Bone marrow (tissue), 2 donors: ENCODE measurements at regions not wholly inside any gene's neighbourhood (a gene's known extent, or its start where the extent isn't known, plus 50 kb on each side); places are given as distances from the start of the nearest gene placed in this dataset.
"Not testable (repeated sequence)": the region's sequence is repeated elsewhere in the genome, so short reads cannot be mapped to it uniquely, and the experiment has no call there.

Experiments used
- DNase-seq, 2 donors: peaks; one replicate each; lab custom pipeline; 2025; lab: John Stamatoyannopoulos, UW

GRCh38 chr11:29251738-29252137 lies 765.1 kb downstream of the KCNA4 start:
- DNase-seq, result no peak

- DNase-seq, result no peak
Observed at GRCh38 chr11:29249713-29250112, 767.1 kb downstream of the KCNA4 start.

GRCh38 chr11:29244355-29244754 lies 772.5 kb downstream of the KCNA4 start:
- DNase-seq, result no peak

- DNase-seq, result no peak
Observed at GRCh38 chr11:29243616-29244015, 773.2 kb downstream of the KCNA4 start.

- DNase-seq, result no peak
Observed at GRCh38 chr11:29231991-29232390, 784.8 kb downstream of the KCNA4 start.

GRCh38 chr11:29231586-29231985 lies 785.2 kb downstream of the KCNA4 start:
- DNase-seq, result no peak

- DNase-seq, result no peak
Observed at GRCh38 chr11:29227811-29228210, 789.0 kb downstream of the KCNA4 start.

- DNase-seq, result no peak
Observed at GRCh38 chr11:29224739-29225384, 792.0 kb downstream of the KCNA4 start.

GRCh38 chr11:29219531-29219930 lies 797.3 kb downstream of the KCNA4 start:
- not testable (repeated sequence) for DNase-seq

- DNase-seq, result no peak
Observed at GRCh38 chr11:29217901-29218300, 798.9 kb downstream of the KCNA4 start.

- DNase-seq, result no peak
Observed at GRCh38 chr11:29214833-29215232, 802.0 kb downstream of the KCNA4 start.

GRCh38 chr11:29211202-29211601 lies 805.6 kb downstream of the KCNA4 start:
- DNase-seq, result no peak

- DNase-seq, result no peak
Observed at GRCh38 chr11:29210426-29210825, 806.4 kb downstream of the KCNA4 start.

GRCh38 chr11:29208117-29208516 lies 808.7 kb downstream of the KCNA4 start:
- no peak for DNase-seq

- no peak for DNase-seq
Observed at GRCh38 chr11:29200791-29201562, 815.9 kb downstream of the KCNA4 start.

- no peak for DNase-seq
Observed at GRCh38 chr11:29190313-29190712, 826.5 kb downstream of the KCNA4 start.

GRCh38 chr11:29187215-29187614 lies 829.6 kb downstream of the KCNA4 start:
- DNase-seq, result no peak

- no peak for DNase-seq
Observed at GRCh38 chr11:29184939-29185890, 831.6 kb downstream of the KCNA4 start.

- DNase-seq, result no peak
Observed at GRCh38 chr11:29183301-29183700, 833.5 kb downstream of the KCNA4 start.

GRCh38 chr11:29173660-29174062 lies 843.2 kb downstream of the KCNA4 start:
- DNase-seq, result no peak

- no peak for DNase-seq
Observed at GRCh38 chr11:29171360-29171950, 845.4 kb downstream of the KCNA4 start.

- DNase-seq, result no peak
Observed at GRCh38 chr11:29166306-29166705, 850.5 kb downstream of the KCNA4 start.
